HCT116 (cell line): ENCODE measurements at regions not wholly inside any gene's neighbourhood (a gene's known extent, or its start where the extent isn't known, plus 50 kb on each side); places are given as distances from the start of the nearest gene placed in this dataset.

ENCODE experiments used
- ATAC-seq: fragments of 200-7000 bp; cut with Tn5 transposase; 2 replicates; pipeline ENCODE4 v1.9.1; 2020; ENCODE audit warnings: mild to moderate bottlenecking, moderate library complexity
- BruUV-seq: library from RNA; stranded (reverse); fragments of 400-500 nt; replicated peaks from 2 replicates; lab custom pipeline; 2021; lab: Mats Ljungman, UMichigan
- CTCF ChIA-PET: fragments of 300-600 bp; sonication (Branson Sonifier 250); formaldehyde crosslinking; loops from one replicate; lab custom pipeline; 2021; ENCODE audit warnings: antibody characterized with exemption; lab: Charles Lee
- POLR2A ChIA-PET: fragments of 300-600, 350-600 bp; sonication (Branson Sonifier 250); formaldehyde crosslinking; loops from one replicate; lab custom pipeline; 2021; ENCODE audit warnings: antibody characterized with exemption; lab: Charles Lee
- RAD21 ChIA-PET, 2 experiments: fragments of 300-600 bp; sonication (Branson Sonifier 250); formaldehyde crosslinking; loops; one replicate each; lab custom pipeline; 2023; ENCODE audit warnings: low total read pairs in 2 of 2; ENCODE audit not compliant: uncharacterized antibody in 2 of 2, unreplicated experiment in 2 of 2, low non-redundant PET in 1 of 2; lab: Charles Lee
- DNase-seq: peaks from one replicate; pipeline ENCODE4 v3.0.0-alpha.2; 2010; ENCODE audit warnings: low read depth, low spot score
- H2AFZ ChIP-seq: fragments of 200-600 bp; shearing (Covaris generic), sonication (generic); 2 replicates; pipeline ENCODE4 v1.6.1; 2017; ENCODE audit warnings: low read depth, mixed run types, mixed read lengths, antibody characterized with exemption, low read length; ENCODE audit not compliant: poor library complexity, severe bottlenecking
- H3K27ac ChIP-seq: 2 replicates; pipeline ENCODE4 v1.5.1; 2012; ENCODE audit warnings: low read depth, low read length
- H3K27me3 ChIP-seq: fragments of 200-600 bp; sonication (generic); 2 replicates; pipeline ENCODE4 v1.6.1; 2016; ENCODE audit warnings: mixed run types, low read length, mixed read lengths; ENCODE audit not compliant: insufficient read depth
- H3K36me3 ChIP-seq, 2 experiments: fragments of 200-500 bp in 1 of 2; fragments of 200-600 bp in 1 of 2; sonication (Bioruptor generic) in 1 of 2; sonication (generic) in 1 of 2; 2 replicates each; pipeline versions ENCODE4 v1.5.1 to v1.6.1; 2014 to 2016; ENCODE audit warnings: low read length in 2 of 2, inconsistent platforms in 1 of 2, mixed read lengths in 1 of 2, mixed run types in 1 of 2; ENCODE audit not compliant: insufficient read depth in 2 of 2, control insufficient read depth in 1 of 2
- H3K4me1 ChIP-seq, 2 experiments: fragments of 200-600 bp in 1 of 2; sonication (generic) in 1 of 2; 2 replicates each; pipeline versions ENCODE4 v1.5.1 to v1.6.1; 2012 to 2017; ENCODE audit warnings: low read length in 2 of 2, inconsistent platforms in 1 of 2, mild to moderate bottlenecking in 1 of 2, mixed read lengths in 1 of 2, mixed run types in 1 of 2, moderate library complexity in 1 of 2; ENCODE audit not compliant: insufficient read depth in 2 of 2, control insufficient read depth in 1 of 2
- H3K4me2 ChIP-seq: fragments of 200-600 bp; sonication (generic); 2 replicates; pipeline ENCODE4 v1.6.1; 2017; ENCODE audit warnings: mixed run types, low read length, mixed read lengths
- H3K4me3 ChIP-seq, 2 experiments: fragments of 200-600 bp in 1 of 2; sonication (generic) in 1 of 2; replicated peaks in 1 of 2; 2 replicates each; pipeline ENCODE4 v1.5.1; 2011 to 2016; ENCODE audit warnings: low read length in 2 of 2, control low read depth in 1 of 2, low read depth in 1 of 2, mild to moderate bottlenecking in 1 of 2, mixed read lengths in 1 of 2, mixed run types in 1 of 2
- H3K79me2 ChIP-seq: fragments of 200-600 bp; sonication (generic); 2 replicates; pipeline ENCODE4 v1.6.1; 2017; ENCODE audit warnings: mild to moderate bottlenecking, mixed run types, low read length, moderate library complexity, mixed read lengths; ENCODE audit not compliant: insufficient read depth
- H3K9ac ChIP-seq: fragments of 200-600 bp; sonication (generic); 2 replicates; pipeline ENCODE4 v1.6.1; 2016; ENCODE audit warnings: low read length, mixed read lengths
- H3K9me2 ChIP-seq: fragments of 200-600 bp; sonication (generic), shearing (Covaris generic); 2 replicates; pipeline ENCODE4 v1.6.1; 2017; ENCODE audit warnings: mixed run types, mild to moderate bottlenecking, moderate library complexity; ENCODE audit not compliant: insufficient read depth
- H3K9me3 ChIP-seq, 2 experiments: fragments of 200-500 bp in 1 of 2; fragments of 200-600 bp in 1 of 2; sonication (Bioruptor generic) in 1 of 2; sonication (generic) in 1 of 2; 2 replicates each; pipeline ENCODE4 v1.6.1; 2014 to 2017; ENCODE audit warnings: low read length in 2 of 2, mixed read lengths in 2 of 2, inconsistent platforms in 1 of 2, low read depth in 1 of 2, mild to moderate bottlenecking in 1 of 2, mixed run types in 1 of 2, moderate library complexity in 1 of 2; ENCODE audit not compliant: control insufficient read depth in 1 of 2, insufficient read depth in 1 of 2
- H4K20me1 ChIP-seq: fragments of 200-600 bp; sonication (generic), shearing (Covaris generic); 2 replicates; pipeline ENCODE4 v1.6.1; 2017; ENCODE audit warnings: mixed run types, mild to moderate bottlenecking, moderate library complexity; ENCODE audit not compliant: insufficient read depth
- CBX3 ChIP-seq: IDR thresholded peaks from 2 replicates; pipeline ENCODE4 v1.6.1; 2012; ENCODE audit warnings: low read depth
- CEBPB ChIP-seq: IDR thresholded peaks from 2 replicates; pipeline ENCODE4 v1.6.1; 2012; ENCODE audit warnings: low read depth
- EGR1 ChIP-seq: IDR thresholded peaks from 2 replicates; pipeline ENCODE4 v1.6.1; 2012; ENCODE audit warnings: low read depth
- EZH2 ChIP-seq: fragments of 200-600 bp; sonication (generic); IDR thresholded peaks from 2 replicates; pipeline ENCODE4 v1.6.1; 2017; ENCODE audit warnings: antibody characterized with exemption, mixed run types
- EZH2phosphoT487 ChIP-seq: fragments of 200-600 bp; IDR thresholded peaks from 2 replicates; pipeline ENCODE4 v1.6.1; 2018; ENCODE audit warnings: antibody characterized with exemption, borderline replicate concordance
- FOSL1 ChIP-seq: IDR thresholded peaks from 2 replicates; pipeline ENCODE4 v1.6.1; 2012; ENCODE audit warnings: low read depth
- JUND ChIP-seq: IDR thresholded peaks from 2 replicates; pipeline ENCODE4 v1.6.1; 2012
- POLR2AphosphoS5 ChIP-seq: IDR thresholded peaks from 2 replicates; pipeline ENCODE4 v1.6.1; 2011; ENCODE audit warnings: mild to moderate bottlenecking, low read depth, low read length, moderate library complexity
- RAD21 ChIP-seq: IDR thresholded peaks from 2 replicates; pipeline ENCODE4 v1.6.1; 2012; ENCODE audit warnings: low read depth, mild to moderate bottlenecking
- SIN3A ChIP-seq: IDR thresholded peaks from 2 replicates; pipeline ENCODE4 v1.6.1; 2012; ENCODE audit warnings: low read depth
- SRF ChIP-seq: IDR thresholded peaks from 2 replicates; pipeline ENCODE4 v1.6.1; 2012; ENCODE audit warnings: low read depth
- TCF7L2 ChIP-seq: IDR thresholded peaks from 2 replicates; pipeline ENCODE4 v1.7.0; 2011; ENCODE audit warnings: borderline replicate concordance, inconsistent platforms; ENCODE audit not compliant: insufficient read depth, insufficient read length; ENCODE audit errors: extremely low read depth
- YY1 ChIP-seq: IDR thresholded peaks from 2 replicates; pipeline ENCODE4 v1.6.1; 2011; ENCODE audit warnings: low read length, low read depth, moderate library complexity, mild to moderate bottlenecking; ENCODE audit not compliant: insufficient replicate concordance; ENCODE audit errors: extremely low read depth
- ZFX ChIP-seq: fragments of 450-650 bp; IDR thresholded peaks from 2 replicates; pipeline ENCODE4 v1.6.1; 2017
- ZNF274 ChIP-seq: fragments of 200-500 bp; sonication (Bioruptor generic); IDR thresholded peaks from 2 replicates; pipeline ENCODE4 v1.6.1; 2014; ENCODE audit warnings: mild to moderate bottlenecking, low read depth, low read length, inconsistent platforms
- intact Hi-C: fragments of 100-400 bp; cut with micrococcal nuclease; formaldehyde crosslinking; loops from 2 replicates; pipeline ENCODE4 v1.10.0; 2022
- TF ChIP-seq, protein P1 (sequence below), 3 experiments: fragments of 200-600 bp in 1 of 3; sonication (generic) in 1 of 3; IDR thresholded peaks in 2 of 3; conservative IDR thresholded peaks in 1 of 3; 2 replicates each; pipeline ENCODE4 v1.5.1; 2012 to 2017; ENCODE audit warnings: low read depth in 2 of 3, low read length in 2 of 3, antibody characterized with exemption in 1 of 3, borderline replicate concordance in 1 of 3, control low read depth in 1 of 3, mild to moderate bottlenecking in 1 of 3, mixed read lengths in 1 of 3, mixed run types in 1 of 3, moderate library complexity in 1 of 3; ENCODE audit not compliant: insufficient read depth in 1 of 3
- TF ChIP-seq, protein P2 (sequence below): IDR thresholded peaks from 2 replicates; pipeline ENCODE4 v1.6.1; 2012; ENCODE audit warnings: low read depth
- TF ChIP-seq, protein P3 (sequence below): IDR thresholded peaks from 2 replicates; pipeline ENCODE4 v1.6.1; 2012
- TF ChIP-seq, protein P4 (sequence below): IDR thresholded peaks from 2 replicates; pipeline ENCODE4 v1.6.1; 2012
- TF ChIP-seq, protein P5 (sequence below): IDR thresholded peaks from 2 replicates; pipeline ENCODE4 v1.6.1; 2011; ENCODE audit warnings: mild to moderate bottlenecking, low read length, moderate library complexity; ENCODE audit not compliant: insufficient replicate concordance; ENCODE audit errors: extremely low read depth

DNA sequence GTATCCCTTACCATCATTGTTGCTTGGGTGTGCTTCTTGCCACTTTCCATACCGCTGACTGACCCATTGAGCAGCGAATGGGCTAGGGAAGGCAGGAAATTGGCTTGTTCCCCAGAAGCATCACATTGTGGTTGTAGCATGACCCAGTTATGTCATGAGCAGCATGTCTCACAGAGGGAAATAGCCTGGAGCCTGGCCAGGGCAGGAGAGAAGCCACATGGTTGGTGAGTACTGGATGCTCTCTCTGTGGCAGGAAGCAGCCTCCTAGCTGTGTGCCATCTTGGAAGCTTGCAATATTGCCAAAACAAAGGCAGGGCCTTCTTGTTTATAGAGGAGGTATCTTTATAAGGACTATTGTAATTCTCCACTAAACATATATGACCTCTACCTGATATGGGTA lies 482.6 kb downstream of the PIK3C3 start:
- H3K4me1 ChIP-seq = no peaks in the 10 kb centered on the region
- no peak overlapping the region for H3K9ac ChIP-seq
- DNase-seq (no peak), ATAC-seq (no peak)
- intact Hi-C loops = no loop called here
- BruUV-seq = no TSS peak
- no peaks in the 10 kb centered on the region for H3K9me2 ChIP-seq
- CTCF ChIA-PET = no interaction called here
- no peaks in the 10 kb centered on the region for H4K20me1 ChIP-seq
- no peak overlapping the region for H2AFZ ChIP-seq
- POLR2A ChIA-PET = no interaction called here
- RAD21 ChIA-PET = no interaction called here
- H3K4me3 ChIP-seq = no peak overlapping the region
- H3K27me3 ChIP-seq = no peaks in the 10 kb centered on the region
- H3K4me2 ChIP-seq = no peak overlapping the region
- no peaks in the 10 kb centered on the region for H3K79me2 ChIP-seq
- H3K36me3 ChIP-seq = no peaks in the 10 kb centered on the region
- TF ChIP-seq, protein P1, sequence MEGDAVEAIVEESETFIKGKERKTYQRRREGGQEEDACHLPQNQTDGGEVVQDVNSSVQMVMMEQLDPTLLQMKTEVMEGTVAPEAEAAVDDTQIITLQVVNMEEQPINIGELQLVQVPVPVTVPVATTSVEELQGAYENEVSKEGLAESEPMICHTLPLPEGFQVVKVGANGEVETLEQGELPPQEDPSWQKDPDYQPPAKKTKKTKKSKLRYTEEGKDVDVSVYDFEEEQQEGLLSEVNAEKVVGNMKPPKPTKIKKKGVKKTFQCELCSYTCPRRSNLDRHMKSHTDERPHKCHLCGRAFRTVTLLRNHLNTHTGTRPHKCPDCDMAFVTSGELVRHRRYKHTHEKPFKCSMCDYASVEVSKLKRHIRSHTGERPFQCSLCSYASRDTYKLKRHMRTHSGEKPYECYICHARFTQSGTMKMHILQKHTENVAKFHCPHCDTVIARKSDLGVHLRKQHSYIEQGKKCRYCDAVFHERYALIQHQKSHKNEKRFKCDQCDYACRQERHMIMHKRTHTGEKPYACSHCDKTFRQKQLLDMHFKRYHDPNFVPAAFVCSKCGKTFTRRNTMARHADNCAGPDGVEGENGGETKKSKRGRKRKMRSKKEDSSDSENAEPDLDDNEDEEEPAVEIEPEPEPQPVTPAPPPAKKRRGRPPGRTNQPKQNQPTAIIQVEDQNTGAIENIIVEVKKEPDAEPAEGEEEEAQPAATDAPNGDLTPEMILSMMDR (IDR thresholded peaks at IDR 0.05 in 2 of 3, conservative IDR thresholded peaks at IDR 0.05 in 1 of 3; ENCODE audit: borderline replicate concordance in 1 of 3, insufficient read depth in 1 of 3, low read depth in 2 of 3, low read length in 2 of 3) = no peak
- no peak for TF ChIP-seq EGR1
- TF ChIP-seq, protein P2, sequence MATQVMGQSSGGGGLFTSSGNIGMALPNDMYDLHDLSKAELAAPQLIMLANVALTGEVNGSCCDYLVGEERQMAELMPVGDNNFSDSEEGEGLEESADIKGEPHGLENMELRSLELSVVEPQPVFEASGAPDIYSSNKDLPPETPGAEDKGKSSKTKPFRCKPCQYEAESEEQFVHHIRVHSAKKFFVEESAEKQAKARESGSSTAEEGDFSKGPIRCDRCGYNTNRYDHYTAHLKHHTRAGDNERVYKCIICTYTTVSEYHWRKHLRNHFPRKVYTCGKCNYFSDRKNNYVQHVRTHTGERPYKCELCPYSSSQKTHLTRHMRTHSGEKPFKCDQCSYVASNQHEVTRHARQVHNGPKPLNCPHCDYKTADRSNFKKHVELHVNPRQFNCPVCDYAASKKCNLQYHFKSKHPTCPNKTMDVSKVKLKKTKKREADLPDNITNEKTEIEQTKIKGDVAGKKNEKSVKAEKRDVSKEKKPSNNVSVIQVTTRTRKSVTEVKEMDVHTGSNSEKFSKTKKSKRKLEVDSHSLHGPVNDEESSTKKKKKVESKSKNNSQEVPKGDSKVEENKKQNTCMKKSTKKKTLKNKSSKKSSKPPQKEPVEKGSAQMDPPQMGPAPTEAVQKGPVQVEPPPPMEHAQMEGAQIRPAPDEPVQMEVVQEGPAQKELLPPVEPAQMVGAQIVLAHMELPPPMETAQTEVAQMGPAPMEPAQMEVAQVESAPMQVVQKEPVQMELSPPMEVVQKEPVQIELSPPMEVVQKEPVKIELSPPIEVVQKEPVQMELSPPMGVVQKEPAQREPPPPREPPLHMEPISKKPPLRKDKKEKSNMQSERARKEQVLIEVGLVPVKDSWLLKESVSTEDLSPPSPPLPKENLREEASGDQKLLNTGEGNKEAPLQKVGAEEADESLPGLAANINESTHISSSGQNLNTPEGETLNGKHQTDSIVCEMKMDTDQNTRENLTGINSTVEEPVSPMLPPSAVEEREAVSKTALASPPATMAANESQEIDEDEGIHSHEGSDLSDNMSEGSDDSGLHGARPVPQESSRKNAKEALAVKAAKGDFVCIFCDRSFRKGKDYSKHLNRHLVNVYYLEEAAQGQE = no peak
- no peak for TF ChIP-seq SIN3A
- TF ChIP-seq CBX3 = no peak
- no peak for TF ChIP-seq POLR2AphosphoS5
- TF ChIP-seq FOSL1 = no peak
- no peak for TF ChIP-seq CEBPB
- TF ChIP-seq TCF7L2 = no peak
- TF ChIP-seq RAD21 = no peak
- TF ChIP-seq EZH2phosphoT487 = no peak
- TF ChIP-seq, protein P3, sequence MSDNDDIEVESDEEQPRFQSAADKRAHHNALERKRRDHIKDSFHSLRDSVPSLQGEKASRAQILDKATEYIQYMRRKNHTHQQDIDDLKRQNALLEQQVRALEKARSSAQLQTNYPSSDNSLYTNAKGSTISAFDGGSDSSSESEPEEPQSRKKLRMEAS = no peak
- no peak for TF ChIP-seq ZNF274
- no peak for TF ChIP-seq JUND
- no peak for TF ChIP-seq YY1
- TF ChIP-seq SRF = no peak
- TF ChIP-seq ZFX = no peak
- TF ChIP-seq, protein P4, sequence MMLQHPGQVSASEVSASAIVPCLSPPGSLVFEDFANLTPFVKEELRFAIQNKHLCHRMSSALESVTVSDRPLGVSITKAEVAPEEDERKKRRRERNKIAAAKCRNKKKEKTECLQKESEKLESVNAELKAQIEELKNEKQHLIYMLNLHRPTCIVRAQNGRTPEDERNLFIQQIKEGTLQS = no peak
- TF ChIP-seq, protein P5, sequence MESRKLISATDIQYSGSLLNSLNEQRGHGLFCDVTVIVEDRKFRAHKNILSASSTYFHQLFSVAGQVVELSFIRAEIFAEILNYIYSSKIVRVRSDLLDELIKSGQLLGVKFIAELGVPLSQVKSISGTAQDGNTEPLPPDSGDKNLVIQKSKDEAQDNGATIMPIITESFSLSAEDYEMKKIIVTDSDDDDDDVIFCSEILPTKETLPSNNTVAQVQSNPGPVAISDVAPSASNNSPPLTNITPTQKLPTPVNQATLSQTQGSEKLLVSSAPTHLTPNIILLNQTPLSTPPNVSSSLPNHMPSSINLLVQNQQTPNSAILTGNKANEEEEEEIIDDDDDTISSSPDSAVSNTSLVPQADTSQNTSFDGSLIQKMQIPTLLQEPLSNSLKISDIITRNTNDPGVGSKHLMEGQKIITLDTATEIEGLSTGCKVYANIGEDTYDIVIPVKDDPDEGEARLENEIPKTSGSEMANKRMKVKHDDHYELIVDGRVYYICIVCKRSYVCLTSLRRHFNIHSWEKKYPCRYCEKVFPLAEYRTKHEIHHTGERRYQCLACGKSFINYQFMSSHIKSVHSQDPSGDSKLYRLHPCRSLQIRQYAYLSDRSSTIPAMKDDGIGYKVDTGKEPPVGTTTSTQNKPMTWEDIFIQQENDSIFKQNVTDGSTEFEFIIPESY = no peak
- TF ChIP-seq EZH2 = no peak
- H3K27ac ChIP-seq = no peak overlapping the region
- peaks cover 0 to 19% of the 10 kb centered on the region in 2 experiments; a peak in 2 of 4 replicates for H3K9me3 ChIP-seq
